NCI-H2227 treated with DMSO at 0.1 percent for 48 hours (cell line): ENCODE measurements at regions not wholly inside any gene's neighbourhood (a gene's known extent, or its start where the extent isn't known, plus 50 kb on each side); places are given as distances from the start of the nearest gene placed in this dataset.
"Not testable (repeated sequence)": the region's sequence is repeated elsewhere in the genome, so short reads cannot be mapped to it uniquely, and the experiment has no call there.

ENCODE experiments used
- DNase-seq: peaks from one replicate; lab custom pipeline; 2025; lab: John Stamatoyannopoulos, UW

DNA sequence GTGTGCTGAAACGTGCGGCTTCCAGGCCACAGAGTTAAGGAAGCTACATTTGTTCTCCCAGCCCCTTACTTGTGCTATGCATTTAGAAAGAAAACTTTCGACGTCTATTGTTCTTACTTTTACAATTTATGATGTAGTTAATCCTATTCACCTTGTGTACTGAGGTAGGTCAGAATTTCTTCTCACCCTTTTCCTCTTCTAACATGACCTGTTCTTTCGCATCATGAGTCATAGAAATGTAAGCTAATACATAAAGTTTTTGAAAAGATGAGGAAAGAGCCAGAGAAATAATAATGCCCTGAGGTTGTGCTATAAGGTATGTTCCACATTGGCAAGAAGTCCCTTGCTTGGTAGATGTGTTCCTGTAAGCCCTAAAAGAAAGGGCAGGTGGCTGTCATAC lies 298.3 kb downstream of the TRIML1 start:
- DNase-seq = no peak

DNA sequence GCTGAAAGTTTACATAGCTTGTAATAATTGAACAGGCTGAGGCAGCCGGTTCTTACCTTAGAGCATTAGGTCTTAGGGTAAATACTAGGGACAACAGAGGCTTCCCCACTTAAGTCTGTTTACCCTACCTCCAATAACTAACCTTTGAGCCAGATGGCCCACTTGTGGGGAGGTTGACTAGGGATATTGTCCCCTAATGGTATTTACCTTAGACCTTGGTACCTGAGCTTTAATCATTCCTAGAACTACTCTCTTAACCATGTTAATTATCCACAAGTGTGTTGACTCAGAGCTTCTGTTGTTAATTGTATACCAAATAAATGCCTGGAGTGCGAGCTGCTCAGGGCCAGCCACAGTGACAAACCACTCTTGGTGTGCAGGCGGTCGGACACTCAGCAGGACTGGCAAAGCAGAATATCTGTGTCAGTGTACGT lies 299.2 kb downstream of the TRIML1 start:
- DNase-seq = not testable (repeated sequence)

DNA sequence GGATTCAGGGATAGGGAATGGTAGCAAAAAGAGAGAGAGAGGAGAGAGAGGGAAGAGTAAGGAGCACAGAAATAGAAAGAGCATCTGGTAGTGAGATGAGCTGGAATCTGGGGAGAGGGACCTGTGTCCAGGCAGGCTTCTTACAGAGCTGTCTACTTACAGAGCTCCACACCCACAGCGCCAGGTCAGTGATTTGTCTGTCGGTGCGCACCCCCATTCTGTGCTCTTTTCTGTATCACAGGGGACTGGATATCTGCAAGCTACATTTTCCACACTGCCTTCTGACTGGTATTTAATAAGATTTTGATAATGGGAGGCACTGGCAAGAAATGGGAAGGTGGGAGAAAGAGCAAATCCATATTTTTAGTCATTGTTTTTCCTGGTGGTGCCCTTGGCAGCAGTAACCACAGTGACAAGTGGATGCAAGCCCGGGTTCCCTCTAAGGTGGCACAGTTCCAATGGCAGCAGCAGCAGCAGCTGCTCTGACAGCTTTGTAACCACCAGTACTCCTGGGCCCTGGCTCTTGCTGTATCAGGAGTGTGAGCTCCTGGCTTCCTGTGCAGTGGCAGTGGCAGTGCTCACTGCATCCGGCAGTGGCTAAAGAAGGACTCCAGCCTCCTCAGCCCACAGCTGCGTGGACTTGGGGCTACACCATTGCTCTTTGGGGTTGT lies 300.5 kb downstream of the TRIML1 start:
- DNase-seq = no peak

DNA sequence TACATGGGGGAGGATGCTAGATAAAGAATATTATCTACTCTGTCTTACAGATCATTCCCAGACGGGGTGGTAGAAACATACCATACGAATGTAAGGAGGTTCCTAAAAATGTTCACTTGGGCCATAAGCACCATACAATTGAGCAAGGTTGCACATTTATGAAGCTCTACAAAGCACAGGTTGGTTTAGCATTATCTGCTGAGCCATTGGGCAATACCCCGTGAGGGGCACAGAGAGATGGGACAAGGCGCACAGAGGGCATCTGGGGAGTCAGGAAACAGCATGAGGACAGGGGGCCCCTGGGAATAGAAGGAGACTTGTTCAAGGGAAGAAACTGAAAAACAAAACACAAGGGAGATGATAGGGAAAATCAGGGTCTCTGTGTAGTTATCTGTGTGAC lies 305.3 kb downstream of the TRIML1 start:
- no peak for DNase-seq

DNA sequence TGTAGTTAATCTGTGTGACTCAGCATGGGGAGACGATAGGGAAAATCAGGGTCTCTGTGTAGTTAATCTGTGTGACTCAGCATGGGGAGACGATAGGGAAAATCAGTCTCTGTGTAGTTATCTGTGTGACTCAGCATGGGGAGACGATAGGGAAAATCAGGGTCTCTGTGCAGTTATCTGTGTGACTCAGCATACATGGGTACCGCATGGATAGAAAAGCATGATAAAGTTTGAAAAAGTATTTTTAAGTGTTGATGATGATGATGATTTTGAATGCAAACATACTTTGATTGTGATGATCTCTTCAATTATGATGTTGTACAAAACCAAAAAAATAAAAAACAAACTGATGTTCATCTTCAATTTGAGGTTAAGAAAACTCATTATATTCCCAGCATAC lies 309.8 kb downstream of the TRIML1 start:
- not testable (repeated sequence) for DNase-seq

DNA sequence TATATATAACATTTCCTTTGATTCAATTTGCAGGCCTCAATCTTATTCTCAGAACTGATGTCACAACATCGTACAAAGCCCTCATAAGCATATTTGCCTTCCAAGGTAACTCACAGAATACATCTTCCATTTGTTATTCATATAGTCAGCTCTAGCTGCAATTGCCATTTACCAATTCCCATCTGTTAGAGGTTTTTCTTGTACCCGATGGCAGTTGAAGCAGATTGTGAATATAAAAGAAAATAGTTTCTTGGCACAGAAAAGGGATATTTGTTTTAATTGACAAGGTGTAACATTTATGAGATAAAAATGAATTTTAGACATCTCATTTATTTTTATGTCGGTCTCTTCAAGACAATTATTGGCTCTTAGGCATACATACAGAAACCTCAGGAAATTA lies 311.3 kb downstream of the TRIML1 start:
- DNase-seq = no peak

DNA sequence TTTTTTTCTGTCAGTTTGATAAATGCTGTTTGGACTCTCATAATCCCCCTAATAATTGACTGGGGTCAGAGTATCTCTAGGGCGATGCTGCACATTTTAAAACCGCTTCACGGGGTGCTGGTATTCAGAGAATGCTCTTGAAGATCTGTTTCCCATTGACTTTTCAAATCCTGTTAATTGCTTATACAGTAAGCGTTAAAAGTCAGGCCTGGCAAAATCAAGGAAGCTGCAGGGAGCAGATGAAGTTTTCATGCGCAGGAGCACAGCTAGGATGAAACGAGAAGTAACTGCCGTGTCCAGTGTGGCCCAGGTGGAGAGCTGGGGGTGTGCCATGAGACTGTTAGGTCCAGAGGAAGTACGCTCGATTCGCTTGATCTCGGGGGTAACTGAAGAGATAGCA lies 312.9 kb downstream of the TRIML1 start:
- no peak for DNase-seq

DNA sequence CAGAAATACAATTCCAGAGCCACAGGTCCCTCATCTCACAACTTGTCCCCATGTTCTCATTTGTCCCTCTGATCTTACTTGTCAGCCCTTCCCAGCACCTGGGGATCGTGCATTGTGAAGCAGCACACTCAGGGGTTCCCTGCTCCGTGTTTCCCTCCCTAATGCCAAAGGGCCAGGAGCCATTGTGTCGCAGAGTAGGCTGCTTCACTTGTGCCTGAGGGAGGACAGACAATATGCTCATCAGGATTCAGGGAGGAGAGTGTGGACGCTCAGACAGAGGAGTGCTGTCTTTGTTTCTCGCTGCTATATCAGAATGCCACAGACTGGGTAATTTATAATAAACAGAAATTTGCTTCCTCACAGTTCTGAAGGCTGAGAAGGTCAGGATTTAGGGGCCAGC lies 315.3 kb downstream of the TRIML1 start:
- DNase-seq = no peak

DNA sequence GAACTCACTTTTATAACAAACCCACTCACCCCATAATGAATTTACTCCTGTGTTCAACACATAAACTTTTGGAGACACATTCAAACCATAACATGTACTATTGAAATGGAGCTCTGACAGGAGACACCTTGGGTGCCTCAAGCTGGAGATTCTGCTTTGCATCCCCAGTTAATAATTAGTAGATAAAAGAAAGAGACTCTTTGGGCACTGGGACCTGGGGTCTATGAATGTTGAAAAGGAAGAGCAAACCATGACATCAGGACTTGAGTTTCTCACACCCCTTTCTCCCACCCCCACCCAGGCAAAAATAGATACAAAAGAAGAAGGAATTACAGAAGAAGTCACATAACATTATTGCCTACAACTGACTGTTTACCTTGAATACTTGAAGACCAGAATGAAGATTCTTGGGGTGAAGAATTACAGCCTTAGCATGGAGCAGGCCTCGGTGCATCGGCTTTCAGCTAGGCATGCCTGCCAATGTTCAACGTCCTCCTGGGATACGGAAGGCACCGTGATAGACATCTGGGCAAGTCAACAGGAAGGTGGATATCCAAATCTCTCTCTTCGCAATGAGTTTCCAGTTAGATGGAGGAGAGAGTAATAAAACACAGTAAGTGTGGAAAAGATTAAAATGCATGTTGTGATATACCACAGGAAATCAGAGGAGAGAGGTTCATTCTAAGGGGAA lies 316.0 kb downstream of the TRIML1 start:
- DNase-seq = no peak

DNA sequence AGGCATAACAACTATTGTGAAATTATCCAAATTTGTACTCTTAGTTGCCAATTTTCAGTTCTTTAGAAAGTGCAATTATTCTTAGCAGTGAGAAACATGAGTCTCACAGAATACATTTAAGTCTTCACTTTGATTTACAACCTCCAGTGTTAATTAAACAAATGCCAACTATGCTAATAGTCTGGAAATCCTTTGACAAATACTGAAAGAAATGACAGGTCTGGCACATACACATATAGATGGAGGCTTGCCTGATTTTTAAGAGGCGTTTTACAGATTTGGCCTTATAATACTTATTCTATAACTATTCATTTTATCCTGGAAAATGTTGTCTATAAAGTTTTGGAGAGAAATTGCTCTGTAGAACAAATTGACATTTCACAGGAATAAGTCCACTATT lies 320.1 kb downstream of the TRIML1 start:
- no peak for DNase-seq

DNA sequence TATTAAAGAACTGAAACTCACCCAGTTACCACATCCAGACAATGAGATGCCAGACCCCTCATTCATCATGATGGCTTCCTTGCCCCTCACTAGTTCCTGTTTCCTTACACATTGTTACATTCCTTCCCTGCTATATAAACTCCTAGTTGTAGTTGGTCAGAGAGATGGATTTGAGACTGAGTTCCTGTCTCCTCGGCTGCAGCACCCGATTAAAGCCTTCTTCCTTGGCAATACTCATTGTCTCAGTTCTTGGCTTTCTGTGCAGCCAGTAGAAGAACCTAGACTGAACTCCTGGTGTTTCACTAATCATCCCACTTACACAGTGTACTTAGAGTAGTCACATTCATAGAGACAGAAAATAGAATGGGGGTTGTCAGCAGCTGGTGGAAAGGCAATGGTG lies 324.7 kb downstream of the TRIML1 start:
- DNase-seq = no peak

DNA sequence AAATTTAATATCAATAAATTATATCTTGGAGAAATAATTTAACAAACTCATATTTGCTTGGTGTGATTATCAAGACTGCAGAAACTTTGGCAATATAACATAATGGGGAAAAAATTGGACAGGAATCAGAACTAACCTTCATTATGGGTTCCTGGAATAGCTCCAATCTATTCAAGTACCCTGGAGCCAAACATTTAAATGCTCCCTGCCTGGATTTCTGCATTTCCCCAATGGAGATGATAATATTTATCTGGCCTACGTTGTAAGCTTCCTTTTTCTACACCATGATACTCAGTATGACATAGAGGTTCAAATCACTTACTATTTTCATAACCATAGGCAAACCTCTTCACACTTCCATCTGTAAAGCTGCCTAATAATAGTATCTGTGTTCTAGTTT lies 326.8 kb downstream of the TRIML1 start:
- DNase-seq = no peak

DNA sequence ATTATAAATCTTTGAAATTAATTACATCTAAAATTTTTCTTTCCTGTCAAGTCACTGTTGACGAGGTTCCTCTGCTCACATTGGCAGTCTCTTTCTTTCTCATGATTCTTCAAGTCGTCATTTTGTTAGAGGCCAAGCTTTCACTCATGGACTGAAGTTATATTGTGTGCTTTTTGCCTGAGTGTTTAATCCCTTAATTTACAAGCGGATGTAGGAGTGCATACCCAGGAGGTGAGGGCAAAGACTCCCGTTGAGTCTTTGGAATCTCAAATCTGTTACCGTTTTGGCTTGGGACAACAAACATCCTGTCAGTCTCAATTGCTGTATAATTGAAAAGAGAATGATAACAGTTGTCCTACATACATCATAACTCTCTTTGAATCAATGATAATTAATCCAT lies 345.0 kb downstream of the TRIML1 start:
- DNase-seq = no peak

DNA sequence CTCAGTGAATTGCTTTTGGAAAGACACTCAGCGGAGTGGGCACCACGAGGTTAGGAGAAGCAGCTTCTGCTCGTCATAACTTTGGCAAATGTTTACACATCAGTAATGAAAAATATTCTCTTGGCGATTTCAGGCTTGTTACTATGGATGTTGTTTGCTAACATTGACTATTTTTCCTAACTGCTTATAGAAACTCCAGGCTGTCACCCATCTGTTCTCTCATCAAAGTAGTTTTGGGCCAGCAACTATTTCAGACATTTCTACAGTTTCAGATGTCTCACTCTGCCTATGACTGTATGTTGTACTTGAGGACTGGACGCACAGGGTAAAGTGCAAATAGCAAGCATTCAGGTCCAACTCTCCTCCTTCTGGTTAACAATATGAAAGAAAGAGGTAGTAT lies 346.7 kb downstream of the TRIML1 start:
- DNase-seq = no peak

DNA sequence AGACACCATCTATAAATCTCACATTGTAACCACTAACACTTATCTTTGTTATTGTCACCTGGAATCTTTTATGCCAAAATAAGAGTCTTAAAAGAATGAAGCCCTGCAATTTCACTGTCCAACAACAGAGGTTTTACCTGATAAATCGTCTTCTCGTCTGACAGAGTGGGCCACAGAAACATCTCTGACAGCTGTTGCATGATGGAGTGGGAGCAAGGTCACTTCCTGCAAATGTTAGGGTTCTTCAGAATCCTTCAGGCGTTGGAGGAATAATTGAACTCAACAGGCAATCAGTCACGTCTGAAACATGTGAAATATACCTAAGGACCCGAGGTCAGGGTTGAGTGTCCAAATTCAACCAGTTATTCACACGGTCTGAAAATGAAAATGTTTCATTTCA lies 353.6 kb downstream of the TRIML1 start:
- no peak for DNase-seq

DNA sequence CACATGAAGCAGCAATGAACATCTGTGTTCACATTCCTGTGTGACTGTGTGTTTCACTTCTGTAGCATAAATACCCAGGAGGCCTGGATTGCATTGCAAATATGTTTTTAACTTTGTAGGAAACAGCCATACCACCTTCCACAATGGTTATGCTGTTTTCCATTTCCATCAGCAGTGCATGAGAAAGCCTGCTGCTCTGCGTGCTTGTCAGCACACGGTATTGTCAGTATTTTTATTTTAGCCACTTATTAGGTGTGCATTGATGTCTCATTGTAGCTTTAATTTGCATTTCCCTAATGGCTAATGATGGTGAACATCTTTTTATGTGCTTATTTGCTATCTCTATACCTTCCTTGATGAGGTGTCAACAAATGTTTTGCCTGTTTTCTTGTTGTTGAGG lies 355.9 kb downstream of the TRIML1 start:
- no peak for DNase-seq

DNA sequence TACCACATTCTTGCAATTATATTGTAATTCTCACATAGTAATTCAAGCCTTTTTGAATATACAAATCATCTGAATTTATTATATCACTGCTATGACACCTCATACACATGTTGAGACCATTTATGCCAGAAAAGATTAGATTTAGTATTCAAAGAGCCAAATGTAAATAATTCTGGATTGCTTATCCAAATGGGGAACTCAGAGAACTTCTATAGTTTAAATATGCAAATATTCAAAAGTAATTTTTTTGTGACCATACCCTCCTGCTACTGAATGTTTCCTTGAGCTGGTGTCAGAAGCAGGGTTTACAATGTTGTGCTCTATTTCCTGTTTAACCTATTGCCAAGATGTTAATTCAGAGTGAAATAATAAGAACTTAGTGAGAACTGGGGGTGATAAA lies 372.2 kb downstream of the TRIML1 start:
- DNase-seq = no peak

DNA sequence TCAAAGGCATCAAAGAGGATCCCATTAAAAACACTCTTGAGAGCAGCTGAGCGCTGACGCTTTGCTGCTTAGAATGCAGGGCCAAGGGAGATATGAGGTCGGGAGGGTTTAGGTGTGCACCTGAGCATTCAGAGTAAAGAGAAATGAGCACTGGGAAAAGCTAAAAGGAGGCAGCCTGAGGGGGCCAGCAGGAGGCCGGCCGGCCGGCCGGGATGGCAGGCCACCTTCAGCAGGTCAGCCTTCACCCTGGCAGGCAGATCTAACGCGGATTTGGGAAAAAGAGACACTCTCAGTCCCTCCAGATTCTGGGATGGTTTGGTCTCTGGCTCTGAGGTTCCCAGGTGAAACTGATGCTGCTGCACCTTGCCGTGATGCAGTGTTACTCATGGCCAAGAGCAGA lies 393.5 kb downstream of the TRIML1 start:
- no peak for DNase-seq

DNA sequence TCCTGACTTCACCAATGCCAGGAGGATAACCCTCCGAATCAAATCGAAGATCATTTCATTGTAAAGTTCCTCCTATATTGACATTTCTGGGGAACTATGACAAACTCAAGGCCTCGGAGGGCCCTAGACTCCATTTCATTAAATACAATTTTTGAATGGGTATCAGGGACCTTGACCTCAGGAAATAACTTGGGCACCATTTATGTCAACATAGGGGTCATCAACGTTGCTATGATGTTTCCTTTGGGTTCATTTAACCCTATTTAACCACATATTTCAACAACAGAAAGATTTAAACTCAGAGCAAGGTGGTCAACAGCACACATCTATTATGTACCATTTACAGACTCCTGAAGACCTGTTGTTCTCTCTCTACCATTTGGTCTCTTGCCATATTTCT lies 395.1 kb downstream of the TRIML1 start:
- no peak for DNase-seq

DNA sequence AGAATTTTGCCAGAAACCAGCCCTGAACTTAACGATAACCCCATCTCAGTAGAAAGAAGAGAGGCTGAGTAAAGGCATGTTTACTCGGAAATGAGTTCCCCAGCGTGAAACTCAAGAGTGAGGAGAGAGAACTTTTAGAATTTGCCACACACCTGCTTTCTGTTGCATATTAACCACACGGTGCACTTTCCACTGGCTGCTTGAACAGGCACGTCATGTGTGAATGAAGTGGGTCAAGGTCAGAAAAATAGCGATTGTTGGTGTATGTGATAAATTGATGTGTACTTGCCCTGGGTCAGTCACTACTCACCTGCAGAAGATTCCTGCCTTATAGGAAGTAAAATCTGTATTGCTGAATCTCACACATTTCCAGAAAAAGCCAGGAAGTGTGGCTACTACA lies 395.7 kb downstream of the TRIML1 start:
- DNase-seq = no peak

DNA sequence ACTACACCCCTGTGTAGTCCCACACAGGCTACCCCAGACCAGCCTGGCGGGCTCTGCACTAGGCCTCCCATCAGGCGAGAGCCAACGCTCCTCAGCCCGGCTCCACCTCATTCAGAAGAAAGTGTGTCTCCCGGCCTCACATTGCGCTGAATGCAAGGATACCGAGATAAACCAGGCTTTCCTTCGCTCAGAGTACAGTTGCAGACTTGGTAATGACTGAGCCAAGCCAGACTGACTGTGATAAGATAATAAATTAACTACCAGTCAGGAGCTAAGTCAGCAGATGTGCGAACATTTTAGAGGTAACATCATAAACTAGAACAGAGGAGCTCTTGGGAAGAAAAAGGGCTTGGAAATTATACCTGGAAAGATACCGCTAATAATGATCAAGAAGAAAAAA lies 397.6 kb downstream of the TRIML1 start:
- no peak for DNase-seq

DNA sequence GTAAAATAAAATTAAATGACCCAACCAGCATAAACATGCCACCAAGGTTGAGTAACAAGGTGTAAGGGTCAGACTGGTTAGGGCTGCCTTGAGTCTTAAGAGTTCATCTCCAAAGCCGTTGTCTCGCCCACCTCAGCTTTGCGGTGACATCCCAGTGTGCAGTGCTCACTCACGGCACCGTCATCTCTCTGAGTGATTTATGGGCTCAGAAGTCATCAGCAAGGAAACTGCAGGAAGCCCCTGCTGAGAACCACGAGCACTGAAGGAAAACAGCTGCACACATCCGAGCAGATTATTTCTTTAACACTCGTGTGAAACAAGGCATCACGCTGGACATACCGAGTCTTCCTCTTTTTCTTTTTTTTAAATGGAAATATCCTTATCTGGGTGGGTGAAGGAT lies 411.1 kb downstream of the TRIML1 start:
- DNase-seq = no peak

DNA sequence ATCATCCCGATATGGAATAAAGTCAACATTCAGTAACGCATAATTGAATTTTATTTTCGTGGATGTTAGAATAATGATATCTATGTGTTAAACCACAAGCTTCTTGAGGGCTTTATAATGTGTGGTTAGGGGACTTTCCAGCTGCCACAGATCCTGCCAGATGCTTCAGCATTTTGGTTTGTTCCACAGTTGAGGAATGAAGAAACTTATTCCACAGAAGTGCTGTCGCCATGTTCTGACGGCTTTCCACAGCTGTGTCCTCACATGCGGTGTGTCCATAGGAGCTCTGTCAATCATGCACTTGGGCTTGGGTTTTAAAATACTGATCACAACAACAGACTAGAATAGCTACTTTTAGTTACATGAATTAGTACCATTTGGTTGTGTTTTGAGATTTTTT lies 411.9 kb downstream of the TRIML1 start:
- DNase-seq = no peak

DNA sequence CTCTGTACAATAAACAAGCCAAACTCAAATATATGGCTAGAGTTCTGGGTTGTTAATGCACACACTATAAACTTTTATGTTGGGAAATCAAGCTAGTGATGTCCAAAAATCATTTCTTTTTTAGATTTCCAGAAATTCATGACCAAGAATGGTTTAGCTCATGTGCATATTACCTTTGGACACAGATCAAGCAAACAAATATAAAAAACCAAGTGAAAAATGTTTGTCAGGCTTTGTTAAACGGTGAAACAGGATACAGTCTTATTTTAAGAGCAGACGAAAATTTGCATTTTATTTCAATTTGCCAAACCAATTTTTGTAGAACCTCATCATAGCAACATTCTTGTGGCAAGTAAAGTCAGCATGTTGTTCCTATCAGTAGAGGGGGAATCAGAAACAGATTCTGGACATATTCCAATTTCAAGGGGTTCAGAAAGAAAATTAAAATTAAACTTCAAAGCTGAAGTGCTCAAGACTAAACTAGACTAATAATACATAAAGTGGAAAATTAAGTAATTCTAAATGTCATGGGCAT lies 413.6 kb downstream of the TRIML1 start:
- no peak for DNase-seq
